ENCODE measurements at regions not wholly inside any gene's neighbourhood (a gene's known extent, or its start where the extent isn't known, plus 50 kb on each side); places are given as distances from the start of the nearest gene placed in this dataset.
"Not testable (repeated sequence)": the region's sequence is repeated elsewhere in the genome, so short reads cannot be mapped to it uniquely, and the experiment has no call there.

DNA sequence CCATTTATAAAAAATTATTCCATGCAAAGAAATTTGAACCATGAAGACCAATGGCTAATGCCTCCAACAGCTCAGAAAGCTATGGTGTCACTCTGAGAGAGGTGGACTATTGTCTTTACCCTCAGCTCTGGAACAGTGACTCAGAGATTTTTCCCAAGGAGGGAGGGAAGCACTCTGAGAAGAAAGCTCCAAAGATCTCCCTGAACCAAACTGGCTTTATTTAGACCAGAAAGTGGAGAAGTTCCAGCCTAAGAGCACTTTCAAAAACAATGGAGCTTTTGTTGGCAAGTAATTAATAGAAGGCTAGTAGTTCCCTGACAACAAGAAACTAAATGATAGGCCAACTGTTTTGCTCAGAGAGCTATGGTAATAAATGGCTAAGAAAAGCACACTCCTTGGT lies 599.9 kb upstream of the MDGA2 start:
- Histone ChIP-seq H3K27ac (ENCODE audit: poor library complexity, severe bottlenecking) (no peak overlapping the region), H3K9me3 (ENCODE audit: severe bottlenecking) (no peaks in the 10 kb centered on the region), H3K27me3 (ENCODE audit: insufficient read depth, poor library complexity, severe bottlenecking) (peaks cover 31% of the 10 kb centered on the region), H3K4me3 (ENCODE audit: severe bottlenecking) (no peak overlapping the region), H3K36me3 (ENCODE audit: low read depth) (no peaks in the 10 kb centered on the region), H3K4me1 (ENCODE audit: insufficient read depth, poor library complexity, severe bottlenecking) (no peaks in the 10 kb centered on the region)
- ATAC-seq (ENCODE audit: low read depth) (0 out of 3 replicates have a peak, but pooled peaks have one; percentile 36), DNase-seq (ENCODE audit: low spot score) (no peak)
- TF ChIP-seq CTCF (IDR thresholded peaks at IDR 0.05; ENCODE audit: poor library complexity, severe bottlenecking) = no peak

DNA sequence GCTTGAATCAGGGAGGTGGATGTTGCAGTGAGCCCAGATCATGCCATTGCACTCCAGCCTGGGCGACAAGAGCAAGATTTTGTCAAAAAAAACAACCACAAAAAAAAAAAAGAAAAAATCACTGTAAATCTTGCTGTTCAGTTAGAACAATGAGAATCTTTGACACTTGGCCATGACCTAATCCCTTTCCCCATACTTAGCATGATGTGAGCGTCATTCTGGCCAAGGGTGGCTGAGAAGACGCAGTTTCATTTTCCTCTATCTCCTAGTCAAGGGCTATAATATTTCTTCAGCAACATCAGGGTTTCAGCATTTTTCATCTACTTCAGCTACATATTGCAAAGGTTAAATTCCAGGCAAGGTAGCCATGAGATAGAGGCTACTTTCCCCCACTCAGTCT lies 599.4 kb upstream of the MDGA2 start:
- no peaks in the 10 kb centered on the region for H3K36me3 ChIP-seq (ENCODE audit: low read depth)
- peaks cover 31% of the 10 kb centered on the region for H3K27me3 ChIP-seq (ENCODE audit: insufficient read depth, poor library complexity, severe bottlenecking)
- no peak for TF ChIP-seq CTCF (IDR thresholded peaks at IDR 0.05; ENCODE audit: poor library complexity, severe bottlenecking)
- DNase-seq (ENCODE audit: low spot score) (no peak), ATAC-seq (ENCODE audit: low read depth) (no peak)
- H3K27ac ChIP-seq (ENCODE audit: poor library complexity, severe bottlenecking) = no peak overlapping the region
- H3K4me3 ChIP-seq (ENCODE audit: severe bottlenecking) = no peak overlapping the region
- H3K9me3 ChIP-seq (ENCODE audit: severe bottlenecking) = no peaks in the 10 kb centered on the region
- H3K4me1 ChIP-seq (ENCODE audit: insufficient read depth, poor library complexity, severe bottlenecking) = no peaks in the 10 kb centered on the region

- not testable (repeated sequence) for H3K27ac ChIP-seq (ENCODE audit: poor library complexity, severe bottlenecking); H3K4me3 ChIP-seq (ENCODE audit: severe bottlenecking); H3K4me1 ChIP-seq (ENCODE audit: insufficient read depth, poor library complexity, severe bottlenecking); H3K9me3 ChIP-seq (ENCODE audit: severe bottlenecking); H3K36me3 ChIP-seq (ENCODE audit: low read depth); ATAC-seq (ENCODE audit: low read depth); DNase-seq (ENCODE audit: low spot score)
- H3K27me3 ChIP-seq (ENCODE audit: insufficient read depth, poor library complexity, severe bottlenecking) = peaks cover 38% of the 10 kb centered on the region
Measured at GRCh38 chr14:48267926-48268325, 592.5 kb upstream of the MDGA2 start.

DNA sequence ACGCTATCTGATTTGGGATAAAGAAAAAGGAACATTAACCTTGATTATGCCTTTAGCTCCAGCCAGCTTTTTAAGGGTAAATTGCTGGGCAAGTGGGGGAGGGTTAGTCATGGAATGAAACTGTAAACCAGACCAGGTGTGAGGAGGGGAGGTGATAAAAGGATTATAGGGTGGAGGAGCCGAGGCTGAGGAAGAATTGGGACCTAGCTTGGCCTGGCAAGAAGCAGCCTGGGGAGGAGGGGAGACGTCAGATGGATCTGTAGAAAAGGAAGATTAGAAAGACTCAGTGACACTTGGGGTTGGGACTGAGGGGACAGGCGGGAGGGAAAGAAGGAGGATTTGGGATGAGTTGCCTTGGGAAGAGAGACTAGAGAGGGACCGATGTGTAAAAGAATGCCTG lies 590.8 kb upstream of the MDGA2 start:
- not testable (repeated sequence) for ATAC-seq (ENCODE audit: low read depth); DNase-seq (ENCODE audit: low spot score); H3K9me3 ChIP-seq (ENCODE audit: severe bottlenecking); H3K4me1 ChIP-seq (ENCODE audit: insufficient read depth, poor library complexity, severe bottlenecking); H3K36me3 ChIP-seq (ENCODE audit: low read depth); H3K4me3 ChIP-seq (ENCODE audit: severe bottlenecking); H3K27ac ChIP-seq (ENCODE audit: poor library complexity, severe bottlenecking)
- peaks cover 31% of the 10 kb centered on the region for H3K27me3 ChIP-seq (ENCODE audit: insufficient read depth, poor library complexity, severe bottlenecking)

DNA sequence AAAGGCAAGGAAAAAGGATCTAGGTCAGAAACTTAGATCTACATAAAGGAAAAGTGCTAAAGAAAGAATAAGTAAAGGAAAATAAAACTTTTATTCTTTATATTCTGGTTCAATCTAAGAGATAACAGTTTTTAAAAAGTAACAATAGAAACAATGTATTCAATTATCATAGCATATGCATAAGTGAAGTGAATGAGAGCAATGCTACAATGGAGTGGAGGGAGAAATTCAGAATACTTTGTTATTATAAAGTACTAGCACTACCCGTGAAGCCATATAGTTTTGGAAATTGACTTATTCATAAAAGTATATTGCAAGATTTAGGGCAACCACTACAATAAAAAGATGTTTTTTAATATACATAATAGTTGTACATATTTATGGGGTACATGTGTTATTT lies 586.0 kb upstream of the MDGA2 start:
- Histone ChIP-seq H3K27me3 (ENCODE audit: insufficient read depth, poor library complexity, severe bottlenecking) (peaks cover 19% of the 10 kb centered on the region), H3K27ac (ENCODE audit: poor library complexity, severe bottlenecking) (no peak overlapping the region), H3K4me3 (ENCODE audit: severe bottlenecking) (no peak overlapping the region), H3K36me3 (ENCODE audit: low read depth) (no peaks in the 10 kb centered on the region), H3K4me1 (ENCODE audit: insufficient read depth, poor library complexity, severe bottlenecking) (no peaks in the 10 kb centered on the region), H3K9me3 (ENCODE audit: severe bottlenecking) (no peaks in the 10 kb centered on the region)
- no peak for TF ChIP-seq CTCF (IDR thresholded peaks at IDR 0.05; ENCODE audit: poor library complexity, severe bottlenecking)
- ATAC-seq (ENCODE audit: low read depth) (no peak), DNase-seq (ENCODE audit: low spot score) (no peak)

DNA sequence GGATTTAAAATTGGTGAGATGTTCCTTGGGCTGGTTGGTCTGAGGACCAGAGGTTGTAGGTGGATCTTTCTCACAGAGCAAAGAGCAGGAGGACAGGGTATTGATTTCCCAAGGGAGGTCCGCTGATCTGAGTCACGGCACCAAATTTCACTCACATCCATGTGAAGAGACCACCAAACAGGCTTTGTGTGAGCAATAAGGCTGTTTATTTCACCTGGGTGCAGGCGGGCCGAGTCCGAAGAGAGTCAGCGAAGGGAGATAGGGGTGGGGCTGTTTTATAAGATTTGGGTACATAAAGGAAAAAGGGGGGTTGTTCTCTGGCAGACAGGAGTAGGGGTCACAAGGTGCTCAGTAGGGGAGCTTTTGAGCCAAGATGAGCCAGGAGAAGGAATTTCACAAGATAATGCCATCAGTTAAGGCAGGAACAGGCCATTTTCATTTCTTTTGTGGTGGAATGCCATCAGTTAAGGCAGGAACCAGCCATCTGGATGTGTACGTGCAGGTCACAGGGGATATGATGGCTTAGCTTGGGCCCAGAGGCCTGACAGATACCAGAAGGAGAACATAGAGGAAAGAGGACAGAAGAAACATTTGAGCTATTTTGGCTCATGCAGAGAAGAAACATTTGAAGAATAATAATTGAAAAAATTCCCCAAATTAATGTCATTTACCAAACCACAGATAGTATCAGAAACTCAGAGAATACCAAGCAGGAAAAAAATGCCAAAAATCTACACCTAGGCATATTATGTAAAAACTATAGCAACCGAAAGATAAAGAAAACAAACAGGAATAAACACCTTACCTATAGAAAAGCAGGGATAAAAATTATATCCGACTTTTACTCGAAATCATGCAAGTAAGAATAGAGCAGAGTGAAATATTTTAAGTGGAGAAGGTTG lies 585.2 kb upstream of the MDGA2 start:
- not testable (repeated sequence) for H3K4me1 ChIP-seq (ENCODE audit: insufficient read depth, poor library complexity, severe bottlenecking); H3K36me3 ChIP-seq (ENCODE audit: low read depth); H3K4me3 ChIP-seq (ENCODE audit: severe bottlenecking); H3K27ac ChIP-seq (ENCODE audit: poor library complexity, severe bottlenecking); H3K9me3 ChIP-seq (ENCODE audit: severe bottlenecking); ATAC-seq (ENCODE audit: low read depth); DNase-seq (ENCODE audit: low spot score)
- H3K27me3 ChIP-seq (ENCODE audit: insufficient read depth, poor library complexity, severe bottlenecking) = peaks cover 14% of the 10 kb centered on the region

- not testable (repeated sequence) for H3K4me3 ChIP-seq (ENCODE audit: severe bottlenecking); ATAC-seq (ENCODE audit: low read depth); H3K9me3 ChIP-seq (ENCODE audit: severe bottlenecking); H3K36me3 ChIP-seq (ENCODE audit: low read depth); H3K27ac ChIP-seq (ENCODE audit: poor library complexity, severe bottlenecking); DNase-seq (ENCODE audit: low spot score); H3K4me1 ChIP-seq (ENCODE audit: insufficient read depth, poor library complexity, severe bottlenecking)
- peaks cover 14% of the 10 kb centered on the region for H3K27me3 ChIP-seq (ENCODE audit: insufficient read depth, poor library complexity, severe bottlenecking)
Measured at GRCh38 chr14:48259876-48260275, 584.5 kb upstream of the MDGA2 start.

GRCh38 chr14:48259232-48259631 lies 583.8 kb upstream of the MDGA2 start:
- H3K27ac ChIP-seq (ENCODE audit: poor library complexity, severe bottlenecking); H3K36me3 ChIP-seq (ENCODE audit: low read depth); DNase-seq (ENCODE audit: low spot score); ATAC-seq (ENCODE audit: low read depth); H3K4me1 ChIP-seq (ENCODE audit: insufficient read depth, poor library complexity, severe bottlenecking); H3K9me3 ChIP-seq (ENCODE audit: severe bottlenecking); H3K4me3 ChIP-seq (ENCODE audit: severe bottlenecking): not testable (repeated sequence)
- peaks cover 14% of the 10 kb centered on the region for H3K27me3 ChIP-seq (ENCODE audit: insufficient read depth, poor library complexity, severe bottlenecking)

DNA sequence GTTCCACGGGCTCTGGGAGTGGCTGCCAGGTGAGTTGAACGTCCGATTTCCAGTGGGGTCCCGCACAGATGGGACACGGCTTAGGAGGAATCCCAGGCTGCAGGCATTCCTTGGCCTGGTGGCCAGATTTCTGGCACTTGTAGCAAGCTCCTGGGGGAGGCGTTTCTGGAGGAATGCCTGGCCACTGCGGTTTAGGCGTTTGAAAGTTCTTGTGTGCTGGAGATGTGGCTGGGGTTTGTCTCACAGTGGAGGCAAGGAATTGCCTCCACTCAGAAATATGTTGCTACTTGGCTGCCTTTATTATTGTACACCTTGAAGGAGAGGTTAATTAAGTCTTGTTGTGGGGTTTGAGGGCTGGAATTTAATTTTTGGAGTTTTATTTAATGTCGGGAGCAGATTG lies 583.3 kb upstream of the MDGA2 start:
- H3K4me1 ChIP-seq (ENCODE audit: insufficient read depth, poor library complexity, severe bottlenecking); H3K9me3 ChIP-seq (ENCODE audit: severe bottlenecking); H3K4me3 ChIP-seq (ENCODE audit: severe bottlenecking); H3K36me3 ChIP-seq (ENCODE audit: low read depth); DNase-seq (ENCODE audit: low spot score); ATAC-seq (ENCODE audit: low read depth); H3K27ac ChIP-seq (ENCODE audit: poor library complexity, severe bottlenecking): not testable (repeated sequence)
- peaks cover 16% of the 10 kb centered on the region for H3K27me3 ChIP-seq (ENCODE audit: insufficient read depth, poor library complexity, severe bottlenecking)

Measured in RWPE2 (cell line).